ENCODE measurements at regions not wholly inside any gene's neighbourhood (a gene's known extent, or its start where the extent isn't known, plus 50 kb on each side); places are given as distances from the start of the nearest gene placed in this dataset.

GRCh38 chr6:11324453-11325015, 92.1 kb upstream of the NEDD9 start:
- Histone ChIP-seq H3K36me3 (replicated peaks in 1 of 2; ENCODE audit: control insufficient read depth in 1 of 2, insufficient read depth in 2 of 2, low read length in 2 of 2) (no peaks in the 10 kb centered on the region), H3K4me1 (ENCODE audit: insufficient read depth, low read length) (peaks cover 52% of the 10 kb centered on the region), H3K4me2 (ENCODE audit: low read depth, low read length) (no peak overlapping the region), H2AFZ (ENCODE audit: low read length) (no peak overlapping the region), H3K9me3 (ENCODE audit: low read length) (no peaks in the 10 kb centered on the region), H3K9ac (ENCODE audit: insufficient read depth, low read depth, low read length) (peak overlapping the region; percentile 25), H3K79me2 (ENCODE audit: insufficient read depth, low read length) (no peaks in the 10 kb centered on the region), H4K20me1 (ENCODE audit: insufficient read depth, low read length) (no peaks in the 10 kb centered on the region), H3K27me3 (ENCODE audit: control insufficient read depth in 1 of 2, insufficient read depth in 2 of 2, low read length in 2 of 2) (no peaks in the 10 kb centered on the region), H3K4me3 (replicated peaks in 1 of 3; ENCODE audit: insufficient read depth in 1 of 3, low read depth in 2 of 3, low read length in 3 of 3) (no peak overlapping the region), H3K27ac (ENCODE audit: extremely low read length, insufficient read depth, low read length) (peak overlapping the region; percentile 37)
- ATAC-seq = no peak
- 96% methylated on average over 6 of the region's 6 CpGs for WGBS (ENCODE audit: low lambda C conversion rate)
- POLR2A ChIA-PET = interaction anchor here (0.9 to 1.5 kb wide), 2 partner anchors 26 to 35 kb away, joined by 3 to 4 read pairs; no protein-coding TSS in a partner anchor
- no TSS peak for BruUV-seq (replicated peaks)
- CTCF ChIA-PET (ENCODE audit: low intra/inter-chr PET ratio, low total read pairs) = no interaction called here
- in situ Hi-C loops (cut with HindIII; ENCODE audit: extremely low pct_ligation_motif_present, low pct_unique_long_range_greater_than_20kb) (no loop called here), intact Hi-C loops (cut with micrococcal nuclease; ENCODE audit: unreplicated experiment) (loop anchor here (2.0 kb wide), 1 partner anchor 68 kb away; no protein-coding TSS in a partner anchor)
- FAIRE-seq = no peak
- no peak for DNase-seq (ENCODE audit: low spot score)
- TF ChIP-seq ETS1 (CRISPR knock-in tag; IDR thresholded peaks at IDR 0.05) (no peak), EP300 (IDR thresholded peaks at IDR 0.05; ENCODE audit: low read depth in 2 of 2, low read length in 2 of 2) (no peak), EP300 (CRISPR knock-in tag; IDR thresholded peaks at IDR 0.05; ENCODE audit: borderline replicate concordance) (no peak), SP4 (CRISPR knock-in tag; IDR thresholded peaks at IDR 0.05) (no peak), RFX3 (CRISPR knock-in tag; IDR thresholded peaks at IDR 0.05) (no peak), ZNF333 (CRISPR knock-in tag; IDR thresholded peaks at IDR 0.05; ENCODE audit: borderline replicate concordance) (no peak), ZNF605 (CRISPR knock-in tag; IDR thresholded peaks at IDR 0.05) (no peak), ZNF33A (CRISPR knock-in tag; IDR thresholded peaks at IDR 0.05; ENCODE audit: borderline replicate concordance) (no peak), PCBP1 (IDR thresholded peaks at IDR 0.05; ENCODE audit: borderline replicate concordance, low read depth, low read length) (no peak), NFE2L2 (IDR thresholded peaks at IDR 0.05; ENCODE audit: low read length) (no peak), ZNF446 (CRISPR knock-in tag; IDR thresholded peaks at IDR 0.05) (no peak)
- TF ChIP-seq, protein P1, sequence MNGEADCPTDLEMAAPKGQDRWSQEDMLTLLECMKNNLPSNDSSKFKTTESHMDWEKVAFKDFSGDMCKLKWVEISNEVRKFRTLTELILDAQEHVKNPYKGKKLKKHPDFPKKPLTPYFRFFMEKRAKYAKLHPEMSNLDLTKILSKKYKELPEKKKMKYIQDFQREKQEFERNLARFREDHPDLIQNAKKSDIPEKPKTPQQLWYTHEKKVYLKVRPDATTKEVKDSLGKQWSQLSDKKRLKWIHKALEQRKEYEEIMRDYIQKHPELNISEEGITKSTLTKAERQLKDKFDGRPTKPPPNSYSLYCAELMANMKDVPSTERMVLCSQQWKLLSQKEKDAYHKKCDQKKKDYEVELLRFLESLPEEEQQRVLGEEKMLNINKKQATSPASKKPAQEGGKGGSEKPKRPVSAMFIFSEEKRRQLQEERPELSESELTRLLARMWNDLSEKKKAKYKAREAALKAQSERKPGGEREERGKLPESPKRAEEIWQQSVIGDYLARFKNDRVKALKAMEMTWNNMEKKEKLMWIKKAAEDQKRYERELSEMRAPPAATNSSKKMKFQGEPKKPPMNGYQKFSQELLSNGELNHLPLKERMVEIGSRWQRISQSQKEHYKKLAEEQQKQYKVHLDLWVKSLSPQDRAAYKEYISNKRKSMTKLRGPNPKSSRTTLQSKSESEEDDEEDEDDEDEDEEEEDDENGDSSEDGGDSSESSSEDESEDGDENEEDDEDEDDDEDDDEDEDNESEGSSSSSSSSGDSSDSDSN (CRISPR knock-in tag; IDR thresholded peaks at IDR 0.05) = no peak
- TF ChIP-seq, protein P2, sequence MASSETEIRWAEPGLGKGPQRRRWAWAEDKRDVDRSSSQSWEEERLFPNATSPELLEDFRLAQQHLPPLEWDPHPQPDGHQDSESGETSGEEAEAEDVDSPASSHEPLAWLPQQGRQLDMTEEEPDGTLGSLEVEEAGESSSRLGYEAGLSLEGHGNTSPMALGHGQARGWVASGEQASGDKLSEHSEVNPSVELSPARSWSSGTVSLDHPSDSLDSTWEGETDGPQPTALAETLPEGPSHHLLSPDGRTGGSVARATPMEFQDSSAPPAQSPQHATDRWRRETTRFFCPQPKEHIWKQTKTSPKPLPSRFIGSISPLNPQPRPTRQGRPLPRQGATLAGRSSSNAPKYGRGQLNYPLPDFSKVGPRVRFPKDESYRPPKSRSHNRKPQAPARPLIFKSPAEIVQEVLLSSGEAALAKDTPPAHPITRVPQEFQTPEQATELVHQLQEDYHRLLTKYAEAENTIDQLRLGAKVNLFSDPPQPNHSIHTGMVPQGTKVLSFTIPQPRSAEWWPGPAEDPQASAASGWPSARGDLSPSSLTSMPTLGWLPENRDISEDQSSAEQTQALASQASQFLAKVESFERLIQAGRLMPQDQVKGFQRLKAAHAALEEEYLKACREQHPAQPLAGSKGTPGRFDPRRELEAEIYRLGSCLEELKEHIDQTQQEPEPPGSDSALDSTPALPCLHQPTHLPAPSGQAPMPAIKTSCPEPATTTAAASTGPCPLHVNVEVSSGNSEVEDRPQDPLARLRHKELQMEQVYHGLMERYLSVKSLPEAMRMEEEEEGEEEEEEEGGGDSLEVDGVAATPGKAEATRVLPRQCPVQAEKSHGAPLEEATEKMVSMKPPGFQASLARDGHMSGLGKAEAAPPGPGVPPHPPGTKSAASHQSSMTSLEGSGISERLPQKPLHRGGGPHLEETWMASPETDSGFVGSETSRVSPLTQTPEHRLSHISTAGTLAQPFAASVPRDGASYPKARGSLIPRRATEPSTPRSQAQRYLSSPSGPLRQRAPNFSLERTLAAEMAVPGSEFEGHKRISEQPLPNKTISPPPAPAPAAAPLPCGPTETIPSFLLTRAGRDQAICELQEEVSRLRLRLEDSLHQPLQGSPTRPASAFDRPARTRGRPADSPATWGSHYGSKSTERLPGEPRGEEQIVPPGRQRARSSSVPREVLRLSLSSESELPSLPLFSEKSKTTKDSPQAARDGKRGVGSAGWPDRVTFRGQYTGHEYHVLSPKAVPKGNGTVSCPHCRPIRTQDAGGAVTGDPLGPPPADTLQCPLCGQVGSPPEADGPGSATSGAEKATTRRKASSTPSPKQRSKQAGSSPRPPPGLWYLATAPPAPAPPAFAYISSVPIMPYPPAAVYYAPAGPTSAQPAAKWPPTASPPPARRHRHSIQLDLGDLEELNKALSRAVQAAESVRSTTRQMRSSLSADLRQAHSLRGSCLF (CRISPR knock-in tag; IDR thresholded peaks at IDR 0.05; ENCODE audit: borderline replicate concordance) = no peak
- TF ChIP-seq, protein P3, sequence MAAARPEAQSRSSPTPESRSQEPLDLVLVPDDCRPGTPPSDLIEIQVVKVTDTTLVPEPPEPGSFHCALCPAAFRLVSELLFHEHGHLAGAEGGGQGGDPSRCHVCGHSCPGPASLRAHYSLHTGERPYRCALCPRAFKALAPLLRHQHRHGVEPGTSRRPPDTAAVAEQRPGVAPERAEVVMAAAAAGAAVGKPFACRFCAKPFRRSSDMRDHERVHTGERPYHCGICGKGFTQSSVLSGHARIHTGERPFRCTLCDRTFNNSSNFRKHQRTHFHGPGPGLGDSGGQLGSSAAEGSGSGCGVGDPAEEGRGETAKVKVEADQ (CRISPR knock-in tag; IDR thresholded peaks at IDR 0.05; ENCODE audit: borderline replicate concordance) = no peak

Measured in HepG2 (cell line).